ENCODE measurements at regions not wholly inside any gene's neighbourhood (a gene's known extent, or its start where the extent isn't known, plus 50 kb on each side); places are given as distances from the start of the nearest gene placed in this dataset.

DNA sequence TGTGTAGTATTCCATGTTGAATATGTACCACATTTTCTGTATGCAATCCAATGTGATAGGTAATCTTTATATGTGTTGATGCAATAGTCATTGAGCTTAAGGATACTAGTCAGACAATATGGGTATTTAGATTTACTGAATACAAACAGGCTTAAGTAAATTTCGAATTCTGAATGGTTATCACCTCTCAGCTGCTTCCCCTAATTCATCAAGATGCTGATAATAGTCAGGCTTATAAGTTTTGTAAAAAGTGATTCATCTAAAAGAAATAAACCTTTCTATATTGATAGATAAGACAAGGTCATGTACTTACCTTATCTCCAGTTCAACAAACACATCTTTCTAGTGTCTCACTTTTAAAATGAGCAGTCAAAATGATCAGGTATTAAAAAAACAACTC, 205.5 kb downstream of the CASP12 start:
- Histone ChIP-seq H3K27me3 (replicated peaks in 1 of 4; ENCODE audit: control insufficient read depth in 3 of 4, extremely low read depth in 1 of 4, insufficient read depth in 3 of 4, low read length in 3 of 4) (no peaks in the 10 kb centered on the region), H2BK12ac (ENCODE audit: low read depth, low read length) (no peak overlapping the region), H3K79me1 (ENCODE audit: low read depth, low read length) (no peaks in the 10 kb centered on the region), H3K18ac (ENCODE audit: extremely low read depth, low read length) (no peak overlapping the region), H3K4ac (replicated peaks; ENCODE audit: insufficient read length, low read depth, low read length) (no peak overlapping the region), H3K9me3 (ENCODE audit: insufficient read depth in 2 of 2, low read depth in 1 of 2, low read length in 1 of 2) (no peaks in the 10 kb centered on the region), H3K23me2 (ENCODE audit: low read depth, low read length) (no peaks in the 10 kb centered on the region), H3K4me2 (ENCODE audit: insufficient read depth in 1 of 2, low read depth in 2 of 2, low read length in 2 of 2) (no peak overlapping the region), H3K9ac (replicated peaks in 1 of 4; ENCODE audit: extremely low read depth in 1 of 4, low read depth in 3 of 4, low read length in 3 of 4) (no peak overlapping the region), H3K27ac (ENCODE audit: low read depth, low read length) (no peak overlapping the region), H2AFZ (ENCODE audit: low read length) (no peak overlapping the region), H4K91ac (replicated peaks; ENCODE audit: insufficient read length, low read length) (no peak overlapping the region), H2BK15ac (ENCODE audit: low read length) (no peak overlapping the region), H3K56ac (replicated peaks; ENCODE audit: insufficient read length, low read depth, low read length) (no peak overlapping the region), H4K5ac (ENCODE audit: insufficient read length, low read depth, low read length) (no peak overlapping the region), H3K14ac (ENCODE audit: insufficient read length) (no peak overlapping the region), H2BK120ac (replicated peaks; ENCODE audit: low read depth, low read length) (no peak overlapping the region), H4K20me1 (replicated peaks in 1 of 2; ENCODE audit: control insufficient read depth in 1 of 2, insufficient read depth in 2 of 2, low read length in 2 of 2) (no peaks in the 10 kb centered on the region), H3K79me2 (ENCODE audit: control insufficient read depth in 1 of 2, insufficient read depth in 2 of 2, low read length in 2 of 2) (no peaks in the 10 kb centered on the region), H2BK5ac (ENCODE audit: low read depth, low read length) (no peak overlapping the region), H3K4me1 (replicated peaks in 1 of 4; ENCODE audit: control insufficient read depth in 3 of 4, insufficient read depth in 4 of 4, low read length in 3 of 4) (no peaks in the 10 kb centered on the region; a peak in 2 of 7 replicates), H3K36me3 (ENCODE audit: control insufficient read depth in 2 of 4, insufficient read depth in 4 of 4, low read length in 3 of 4) (no peaks in the 10 kb centered on the region), H3K23ac (ENCODE audit: insufficient read length) (no peak overlapping the region), H2AK5ac (ENCODE audit: low read depth, low read length) (no peak overlapping the region), H3K4me3 (ENCODE audit: extremely low read depth in 1 of 4, insufficient read depth in 2 of 4, low read depth in 3 of 4, low read length in 4 of 4) (no peak overlapping the region), H2BK20ac (ENCODE audit: low read length) (no peak overlapping the region), H4K8ac (ENCODE audit: extremely low read depth, insufficient read depth, low read length) (no peak overlapping the region)
- FAIRE-seq (no peak), DNase-seq (ENCODE audit: low read depth in 1 of 2, low spot score in 2 of 2) (no peak)
- ChIA-PET CTCF (ENCODE audit: partially characterized antibody) (no interaction called here), POLR2A (ENCODE audit: partially characterized antibody) (no interaction called here)
- 81% methylated on average over 1 of the region's 1 CpG; no CpG with 5 or more reads in 1 of the 2 experiments for WGBS, 2 experiments (ENCODE audit: extremely low coverage in 1 of 2, insufficient coverage in 1 of 2, insufficient read length in 1 of 2, insufficient replicate concordance in 2 of 2, low coverage in 1 of 2, low lambda C conversion rate in 2 of 2, missing lambda C conversion rate in 1 of 2)
- TF ChIP-seq, protein P1, sequence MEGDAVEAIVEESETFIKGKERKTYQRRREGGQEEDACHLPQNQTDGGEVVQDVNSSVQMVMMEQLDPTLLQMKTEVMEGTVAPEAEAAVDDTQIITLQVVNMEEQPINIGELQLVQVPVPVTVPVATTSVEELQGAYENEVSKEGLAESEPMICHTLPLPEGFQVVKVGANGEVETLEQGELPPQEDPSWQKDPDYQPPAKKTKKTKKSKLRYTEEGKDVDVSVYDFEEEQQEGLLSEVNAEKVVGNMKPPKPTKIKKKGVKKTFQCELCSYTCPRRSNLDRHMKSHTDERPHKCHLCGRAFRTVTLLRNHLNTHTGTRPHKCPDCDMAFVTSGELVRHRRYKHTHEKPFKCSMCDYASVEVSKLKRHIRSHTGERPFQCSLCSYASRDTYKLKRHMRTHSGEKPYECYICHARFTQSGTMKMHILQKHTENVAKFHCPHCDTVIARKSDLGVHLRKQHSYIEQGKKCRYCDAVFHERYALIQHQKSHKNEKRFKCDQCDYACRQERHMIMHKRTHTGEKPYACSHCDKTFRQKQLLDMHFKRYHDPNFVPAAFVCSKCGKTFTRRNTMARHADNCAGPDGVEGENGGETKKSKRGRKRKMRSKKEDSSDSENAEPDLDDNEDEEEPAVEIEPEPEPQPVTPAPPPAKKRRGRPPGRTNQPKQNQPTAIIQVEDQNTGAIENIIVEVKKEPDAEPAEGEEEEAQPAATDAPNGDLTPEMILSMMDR (IDR thresholded peaks at IDR 0.05; ENCODE audit: control extremely low read depth in 1 of 3, insufficient read depth in 1 of 3, low read depth in 1 of 3, low read length in 3 of 3), result no peak
- no peak for TF ChIP-seq EZH2 (IDR thresholded peaks at IDR 0.05; ENCODE audit: low read depth, low read length, severe bottlenecking)
- no peak for TF ChIP-seq BRCA1 (IDR thresholded peaks at IDR 0.05; ENCODE audit: low read depth, low read length)
- no peak for TF ChIP-seq JUN (IDR thresholded peaks at IDR 0.05; ENCODE audit: low read depth, low read length)
- TF ChIP-seq MAFK (IDR thresholded peaks at IDR 0.05; ENCODE audit: low read depth, low read length), result no peak
- TF ChIP-seq RFX5 (IDR thresholded peaks at IDR 0.05; ENCODE audit: borderline replicate concordance, low read depth, low read length), result no peak
- no peak for TF ChIP-seq POU5F1 (IDR thresholded peaks at IDR 0.05; ENCODE audit: low read depth, low read length)
- no peak for TF ChIP-seq SIN3A (conservative IDR thresholded peaks at IDR 0.05 in 1 of 2, IDR thresholded peaks at IDR 0.05 in 1 of 2; ENCODE audit: low read depth in 1 of 2, low read length in 2 of 2)
- TF ChIP-seq TBP (IDR thresholded peaks at IDR 0.05; ENCODE audit: low read depth, low read length), result no peak
- TF ChIP-seq RAD21 (IDR thresholded peaks at IDR 0.05 in 1 of 2, conservative IDR thresholded peaks at IDR 0.05 in 1 of 2; ENCODE audit: low read depth in 2 of 2, low read length in 2 of 2), result no peak
- TF ChIP-seq CEBPB (IDR thresholded peaks at IDR 0.05; ENCODE audit: low read depth, low read length), result no peak
- TF ChIP-seq SIX5 (IDR thresholded peaks at IDR 0.05; ENCODE audit: low read depth, low read length), result no peak
- TF ChIP-seq KDM4A (IDR thresholded peaks at IDR 0.05; ENCODE audit: low read depth, low read length, severe bottlenecking), result no peak

All from H1 (cell line).